GM13977 (cell line): ENCODE measurements at regions not wholly inside any gene's neighbourhood (a gene's known extent, or its start where the extent isn't known, plus 50 kb on each side); places are given as distances from the start of the nearest gene placed in this dataset.

Experiments used
- DNase-seq: peaks from one replicate; pipeline ENCODE4 v3.0.0; 2012; ENCODE audit warnings: low spot score
- CTCF ChIP-seq: IDR thresholded peaks from 2 replicates; pipeline ENCODE4 v1.5.1; 2012; ENCODE audit warnings: mild to moderate bottlenecking, control low read depth; ENCODE audit not compliant: insufficient read depth; ENCODE audit errors: extremely low read depth, missing control alignments
- in situ Hi-C: fragments of 300-500 bp; cut with MboI; formaldehyde crosslinking; loops from one replicate; pipeline ENCODE4 v1.12.0; 2022; ENCODE audit warnings: low sequenced_read_pairs, low pct_unique_long_range_greater_than_20kb, mixed read lengths, inconsistent platforms; ENCODE audit not compliant: unreplicated experiment

- in situ Hi-C loops = no loop called here
- no peak for TF ChIP-seq CTCF
Observed at GRCh38 chr5:77873239-77873638, 97.1 kb upstream of the TBCA start.

GRCh38 chr5:77871946-77872345 lies 95.8 kb upstream of the TBCA start:
- DNase-seq = no peak
- in situ Hi-C loops = no loop called here
- no peak for TF ChIP-seq CTCF

More at GRCh38 chr5:77873239-77873638, 97.1 kb upstream of the TBCA start:
- DNase-seq = no peak

- DNase-seq = no peak
- in situ Hi-C loops = no loop called here
Observed at GRCh38 chr5:77871016-77871415, 94.9 kb upstream of the TBCA start.

GRCh38 chr5:77869116-77869798 lies 93.1 kb upstream of the TBCA start:
- no peak for DNase-seq
- in situ Hi-C loops = no loop called here
- TF ChIP-seq CTCF = no peak

More at GRCh38 chr5:77871016-77871415, 94.9 kb upstream of the TBCA start:
- TF ChIP-seq CTCF = no peak

- in situ Hi-C loops = no loop called here
- no peak for DNase-seq
- TF ChIP-seq CTCF = no peak
Observed at GRCh38 chr5:77867914-77868313, 91.8 kb upstream of the TBCA start.

GRCh38 chr5:77867194-77867691 lies 91.1 kb upstream of the TBCA start:
- peak; percentile 25 for TF ChIP-seq CTCF
- in situ Hi-C loops = no loop called here
- no peak for DNase-seq
